ENCODE measurements at regions not wholly inside any gene's neighbourhood (a gene's known extent, or its start where the extent isn't known, plus 50 kb on each side); places are given as distances from the start of the nearest gene placed in this dataset.

DNA sequence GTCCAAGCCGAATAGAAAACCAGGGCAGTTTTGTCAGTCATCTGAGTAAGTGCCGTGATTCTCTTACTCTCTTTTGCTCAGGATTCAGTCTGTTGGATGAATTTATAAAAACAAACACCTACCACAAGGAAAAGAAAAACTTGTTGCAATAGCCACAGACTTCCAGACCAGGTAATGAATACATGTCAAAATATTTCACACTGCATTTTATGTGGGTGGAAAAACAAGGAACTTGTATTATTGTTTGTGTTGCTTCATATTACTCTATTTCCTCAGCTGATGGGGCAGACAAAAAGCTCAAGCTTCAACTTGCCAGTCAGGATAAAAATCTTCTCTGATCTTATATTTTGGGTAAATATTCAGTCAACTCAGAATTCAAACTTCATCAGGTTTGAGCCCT lies 1125.7 kb downstream of the NLGN4Y start:
- no peak for DNase-seq

DNA sequence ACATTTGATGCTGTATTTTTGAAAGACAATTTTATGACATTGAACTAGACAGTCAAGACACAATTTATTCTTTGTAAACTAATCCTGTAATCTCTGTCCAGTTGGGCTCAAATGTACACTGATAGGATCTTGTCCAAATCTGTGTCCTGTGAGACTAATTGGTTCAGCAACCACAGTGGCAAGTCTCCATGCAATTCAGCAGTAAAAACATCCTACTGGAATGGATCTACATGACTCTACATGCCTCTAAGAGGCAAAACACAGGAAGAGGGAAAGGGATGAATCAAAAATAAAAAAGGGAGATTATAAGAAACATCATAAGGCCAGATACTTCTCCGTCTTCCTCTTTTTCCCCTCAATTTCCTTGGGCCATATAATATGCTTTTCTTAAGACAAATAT lies 1164.2 kb downstream of the NLGN4Y start:
- DNase-seq: no peak

DNA sequence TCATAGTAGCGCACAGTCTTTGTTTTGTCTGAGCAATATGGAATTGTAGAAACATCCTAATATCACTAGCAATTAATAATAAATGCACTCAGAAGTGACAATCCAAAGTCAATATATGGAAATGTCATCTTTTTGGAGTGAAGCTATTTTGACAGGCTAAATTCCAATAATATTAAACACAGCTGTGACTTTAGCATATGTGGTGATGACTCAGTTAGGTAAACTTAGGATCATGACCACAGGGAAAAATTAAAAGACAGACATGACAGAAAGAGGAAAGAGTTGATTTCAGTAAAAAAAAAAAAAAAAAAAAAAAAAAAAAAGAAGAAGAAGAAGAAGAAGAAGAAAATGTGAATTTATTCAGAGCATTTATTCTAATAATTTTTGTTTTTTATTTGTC lies 1165.7 kb downstream of the NLGN4Y start:
- no peak for DNase-seq

DNA sequence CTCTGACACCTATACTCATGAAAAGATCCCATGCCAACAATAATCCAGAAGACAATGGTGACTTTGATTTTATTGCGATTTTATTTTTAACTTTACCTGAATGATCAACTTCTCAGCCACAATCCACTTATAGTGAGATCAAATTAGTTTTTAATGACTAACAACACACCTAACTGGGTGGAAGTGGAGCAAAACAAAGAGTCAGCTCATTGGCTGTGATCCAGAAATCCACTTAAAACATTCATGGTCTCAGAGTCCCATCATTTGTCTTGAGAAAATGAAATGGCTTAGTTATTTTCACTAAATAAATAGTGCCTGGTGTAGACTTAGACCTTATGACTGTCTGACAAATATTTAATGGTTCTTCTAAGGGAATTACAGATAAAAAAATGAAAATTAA lies 1177.8 kb downstream of the NLGN4Y start:
- no peak for DNase-seq

DNA sequence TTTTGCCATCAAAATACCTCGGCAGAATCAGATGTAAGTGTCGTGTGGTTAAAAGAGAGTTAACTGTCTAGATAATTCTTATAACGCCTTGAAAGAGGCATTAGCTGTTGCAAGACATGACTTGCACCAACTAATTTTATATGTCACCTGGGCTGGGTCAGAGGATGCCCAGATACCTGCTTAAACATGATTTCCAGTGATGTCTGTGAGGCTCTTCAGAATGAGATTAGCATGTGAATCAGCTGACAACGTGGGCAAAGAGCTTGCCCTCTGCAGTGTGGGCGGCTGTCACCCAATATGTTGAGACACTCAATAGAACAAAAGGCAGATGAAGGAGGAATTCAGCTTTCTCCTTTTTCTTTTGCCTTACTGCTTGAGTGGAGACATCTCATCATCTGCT lies 1180.6 kb downstream of the NLGN4Y start:
- no peak for DNase-seq

DNA sequence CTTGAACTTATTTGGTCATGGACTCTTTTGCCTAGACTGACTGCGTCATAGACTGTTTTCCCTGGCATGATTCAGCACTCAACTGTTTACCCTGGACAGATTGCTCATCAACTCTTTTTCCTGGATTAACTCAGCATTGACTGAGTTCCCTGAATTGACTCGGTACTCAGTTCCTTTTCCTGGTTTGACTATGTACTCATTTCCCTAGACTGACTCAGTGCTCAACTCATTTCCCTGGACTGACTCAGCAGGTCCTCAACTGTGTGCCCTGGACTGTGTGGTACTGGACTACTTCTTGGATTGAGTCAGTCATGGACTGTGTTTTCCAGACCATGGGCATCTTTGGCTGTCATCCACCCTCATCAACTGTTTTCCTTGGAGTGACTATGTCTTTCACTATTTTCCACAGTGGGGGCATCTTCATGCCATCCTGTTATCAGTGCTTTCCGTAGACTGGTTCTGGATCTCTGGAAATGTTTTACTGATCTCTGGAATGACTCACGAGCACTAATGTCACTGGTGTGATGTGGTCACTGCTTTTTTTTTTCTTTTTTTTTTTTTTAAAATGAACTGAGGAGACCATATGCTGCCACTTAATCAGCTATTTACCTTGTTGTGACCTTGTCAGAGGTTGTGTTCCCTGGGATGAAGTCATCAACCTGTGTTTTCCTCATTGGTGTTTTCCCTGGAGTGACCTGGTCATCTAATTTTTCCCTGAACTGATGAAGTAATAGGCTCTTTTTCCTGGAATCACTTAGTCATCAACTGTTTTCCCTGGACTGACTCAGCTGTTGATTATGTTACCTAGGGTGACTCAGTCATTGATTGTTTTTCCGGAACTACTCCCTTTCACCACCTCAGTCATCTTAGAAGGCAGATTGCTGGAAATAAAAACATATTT lies 1225.5 kb downstream of the NLGN4Y start:
- DNase-seq: no peak

DNA sequence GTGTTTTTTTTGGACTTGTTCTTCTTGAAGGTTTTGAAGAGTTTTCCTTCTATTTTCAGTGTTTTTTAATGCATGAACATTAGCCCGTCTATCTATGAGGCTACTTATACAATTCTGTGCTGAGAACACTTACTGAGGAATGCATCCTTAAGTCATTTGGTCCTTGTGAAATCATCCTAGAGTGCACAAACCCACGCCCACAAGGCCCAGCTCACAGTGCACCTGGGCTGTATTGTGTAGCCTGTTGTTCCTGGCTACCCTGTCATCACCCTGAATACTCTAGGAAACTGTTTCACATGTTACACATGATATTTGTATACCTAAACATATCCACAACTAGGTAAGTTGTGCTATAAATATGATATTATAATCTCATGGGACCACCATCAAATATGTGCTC lies 1226.7 kb downstream of the NLGN4Y start:
- no peak for DNase-seq

DNA sequence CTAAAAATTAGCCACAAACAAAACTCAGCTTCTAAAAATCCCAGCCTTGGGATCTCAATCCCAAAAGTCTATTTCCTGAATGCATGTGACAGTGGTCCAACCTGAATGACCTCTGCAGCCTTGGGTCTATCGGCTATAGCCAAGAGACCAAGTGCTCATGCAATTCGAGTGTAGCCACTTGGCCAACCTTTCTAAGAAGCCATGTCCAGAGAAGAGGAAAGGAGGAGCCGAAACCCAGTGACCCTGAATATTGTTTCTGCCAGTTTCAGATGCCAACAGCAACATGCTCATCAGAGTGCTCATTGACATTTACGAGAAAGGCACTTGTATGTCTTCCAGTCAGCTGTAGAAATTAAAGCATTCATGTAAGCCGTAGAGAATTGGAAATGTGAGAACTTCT lies 1231.9 kb downstream of the NLGN4Y start:
- DNase-seq: no peak

DNA sequence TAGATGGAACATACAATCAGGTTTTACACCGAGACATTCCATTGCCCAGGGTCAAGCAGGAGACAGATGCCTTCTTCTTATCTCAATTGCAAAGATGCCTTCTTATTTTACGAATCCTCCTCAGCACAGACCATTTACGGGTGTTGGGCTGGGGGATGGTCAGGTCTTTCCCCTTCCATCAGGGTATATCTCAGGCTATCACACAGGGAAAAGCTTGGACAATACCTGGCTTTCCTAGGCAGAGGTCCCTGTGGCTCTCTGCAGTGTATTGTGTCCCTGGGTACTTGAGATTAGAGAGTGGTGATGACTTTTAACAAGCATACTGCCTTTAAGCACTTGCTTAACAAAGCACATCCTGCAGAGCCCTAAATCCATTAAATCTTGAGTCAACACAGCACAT lies 1249.2 kb downstream of the NLGN4Y start:
- no peak for DNase-seq

DNA sequence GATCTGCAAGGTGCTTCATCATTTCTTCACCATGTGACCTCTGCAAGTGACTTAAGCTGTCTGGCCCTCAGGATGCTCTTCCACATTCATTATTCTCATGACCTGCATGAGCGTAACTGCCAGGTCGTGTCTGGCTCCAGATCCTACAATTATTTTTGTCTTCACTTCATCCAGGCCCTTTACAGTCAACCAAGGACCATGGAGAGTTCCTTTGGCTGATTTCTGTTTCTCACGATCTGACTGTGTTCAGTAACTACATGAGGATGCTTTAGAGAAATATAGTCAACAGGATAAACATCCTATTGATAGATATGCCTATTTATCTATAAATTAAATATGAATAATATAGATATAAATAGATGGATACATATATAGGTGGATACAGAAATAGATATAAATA lies 1251.6 kb downstream of the NLGN4Y start:
- no peak for DNase-seq

DNA sequence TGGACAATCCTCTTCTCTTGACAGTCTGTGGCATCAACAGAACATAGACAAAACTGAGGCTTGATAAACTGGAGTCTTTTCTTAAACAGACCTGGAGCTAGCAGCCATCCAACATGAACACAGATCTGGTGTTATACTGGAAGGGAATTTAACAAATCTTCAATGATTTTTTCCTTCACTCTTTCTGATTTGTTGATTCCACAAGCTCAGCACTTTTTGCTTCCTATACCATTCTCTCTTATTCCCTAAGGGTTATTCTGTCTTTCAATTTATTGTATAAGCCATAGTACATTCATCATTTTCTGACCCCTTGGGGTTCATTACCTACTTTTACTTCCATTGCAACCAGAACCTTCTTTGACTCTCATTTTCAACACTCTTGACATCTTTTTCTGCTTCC lies 1255.6 kb downstream of the NLGN4Y start:
- DNase-seq: no peak

DNA sequence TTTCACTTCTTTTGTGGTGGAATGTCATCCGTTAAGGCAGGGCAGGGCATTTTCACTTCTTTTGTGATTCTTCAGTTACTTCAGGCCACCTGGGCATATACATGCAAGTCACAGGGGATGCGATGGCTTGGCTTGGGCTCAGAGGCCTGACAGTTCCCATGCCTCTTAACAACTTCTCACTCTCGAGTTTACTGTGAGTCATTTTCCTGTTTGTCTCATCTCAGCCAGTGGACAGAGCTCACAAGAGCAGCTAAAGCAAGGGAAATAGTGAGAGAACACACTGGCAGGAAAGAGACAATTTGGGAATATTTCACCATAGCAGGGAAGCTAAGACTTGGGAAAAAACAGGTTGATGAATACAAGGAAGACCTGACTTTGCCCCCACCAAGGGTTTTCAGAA lies 1275.7 kb downstream of the NLGN4Y start:
- DNase-seq: no peak

DNA sequence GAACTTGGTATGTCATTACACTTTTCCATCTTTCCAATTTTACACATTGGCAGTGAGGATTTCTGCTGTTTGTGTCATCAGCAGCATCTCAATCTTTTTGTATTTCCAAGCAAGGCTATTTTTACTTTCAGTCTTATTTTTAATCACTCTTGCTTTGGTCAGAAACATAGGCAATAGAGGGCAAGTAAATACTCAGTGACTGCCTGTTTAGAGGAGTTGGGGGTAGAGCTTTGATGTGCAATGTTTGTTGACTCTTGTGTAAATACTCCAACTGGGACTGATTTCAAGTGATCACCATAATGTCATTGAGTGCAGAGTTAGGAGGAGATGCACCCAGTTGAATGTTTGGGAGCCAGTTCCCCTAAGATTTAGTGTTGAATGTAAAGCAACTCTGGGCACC lies 1281.7 kb downstream of the NLGN4Y start:
- DNase-seq: no peak

DNA sequence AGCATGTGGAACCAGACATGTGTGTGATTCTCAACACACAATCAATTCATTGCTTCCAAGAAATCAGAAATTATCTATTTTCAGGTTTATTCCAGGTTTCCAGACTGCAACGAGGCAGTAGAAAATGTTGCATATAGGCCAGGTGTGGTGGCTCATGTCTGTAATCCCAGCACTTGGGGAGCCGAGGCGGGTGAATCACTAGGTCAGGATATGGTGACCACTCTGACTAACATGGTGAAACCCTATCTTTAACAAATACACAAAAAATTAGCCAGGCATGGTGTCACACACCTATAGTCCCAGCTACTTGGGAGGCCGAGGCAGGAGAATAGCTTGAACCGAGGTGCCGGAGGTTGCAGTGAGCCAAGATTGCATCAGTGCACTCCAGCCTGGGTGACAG lies 1289.9 kb downstream of the NLGN4Y start:
- no peak for DNase-seq

Data from right kidney (tissue), 1 donor.